Kidney (tissue), 13 donors: ENCODE measurements at regions not wholly inside any gene's neighbourhood (a gene's known extent, or its start where the extent isn't known, plus 50 kb on each side); places are given as distances from the start of the nearest gene placed in this dataset.

Source experiments
- DNase-seq, 5 donors: peaks; one replicate each; pipeline ENCODE4 v3.0.0-alpha.2; 2013 to 2020
- FAIRE-seq: peaks from 2 replicates; lab custom pipeline; 2012; peaks lifted over from hg19 to GRCh38; lab: Jason Lieb, UNC
- H3K27ac ChIP-seq, 2 donors: one replicate each; pipeline ENCODE4 v1.7.0; 2013; ENCODE audit warnings: low read depth in 2 of 2, low read length in 2 of 2, inconsistent platforms in 1 of 2
- H3K27me3 ChIP-seq: one replicate; pipeline ENCODE4 v1.7.1; 2013; ENCODE audit warnings: low read length, inconsistent platforms; ENCODE audit not compliant: control insufficient read depth, insufficient read depth
- H3K36me3 ChIP-seq, 3 donors: one replicate each; pipeline versions ENCODE4 v1.7.0 to v1.7.1; 2013; ENCODE audit warnings: low read length in 3 of 3, control low read depth in 1 of 3, inconsistent platforms in 1 of 3; ENCODE audit not compliant: insufficient read depth in 3 of 3, control insufficient read depth in 2 of 3
- H3K4me1 ChIP-seq, 3 donors: one replicate each; pipeline versions ENCODE4 v1.7.0 to v1.7.1; 2013; ENCODE audit warnings: low read length in 3 of 3, inconsistent platforms in 1 of 3, low read depth in 1 of 3; ENCODE audit not compliant: control insufficient read depth in 2 of 3, insufficient read depth in 2 of 3
- H3K4me3 ChIP-seq, 3 donors: one replicate each; pipeline versions ENCODE4 v1.7.0 to v1.8.1; 2013; ENCODE audit warnings: low read length in 3 of 3, control low read depth in 1 of 3, inconsistent platforms in 1 of 3
- H3K9ac ChIP-seq, 3 donors: one replicate each; pipeline versions ENCODE4 v1.7.0 to v1.7.1; 2013; ENCODE audit warnings: low read length in 3 of 3, control low read depth in 1 of 3, inconsistent platforms in 1 of 3
- H3K9me3 ChIP-seq, 3 donors: one replicate each; pipeline versions ENCODE4 v1.7.0 to v1.7.1; 2013; ENCODE audit warnings: low read length in 3 of 3, control low read depth in 1 of 3, inconsistent platforms in 1 of 3; ENCODE audit not compliant: control insufficient read depth in 2 of 3, insufficient read depth in 1 of 3
- CTCF ChIP-seq: IDR thresholded peaks from 3 replicates; pipeline ENCODE4 v1.5.1; 2012; ENCODE audit warnings: mild to moderate bottlenecking, moderate library complexity, borderline replicate concordance; ENCODE audit not compliant: insufficient read depth; ENCODE audit errors: extremely low read depth
- intact Hi-C: fragments of 100-400 bp; cut with DNase I; formaldehyde crosslinking; loops from one replicate; pipeline ENCODE4 v1.11.1; 2022
- donor health status: control.
- donor health status: control.
- donor health status: control.
- donor health status: control.
- donor health status: control.
- donor health status: DM: yes; HTN: yes; CAD: no.
- donor health status: Normal renal cell carcinoma (clear cell type).

GRCh38 chr3:178054471-178054870 lies 481.8 kb upstream of the KCNMB2 start:
- no peak for FAIRE-seq
- Histone ChIP-seq H3K36me3 (no peaks in the 10 kb centered on the region), H3K4me1 (peaks cover 0 to 2% (median 0%) of the 10 kb centered on the region in 3 donors), H3K9me3 (no peaks in the 10 kb centered on the region), H3K27me3 (no peaks in the 10 kb centered on the region), H3K9ac (no peak overlapping the region), H3K27ac (no peak overlapping the region), H3K4me3 (no peak overlapping the region)
- no peak for DNase-seq
- intact Hi-C loops = no loop called here
- no peak for TF ChIP-seq CTCF

- no peak overlapping the region for H3K9ac ChIP-seq
- H3K27ac ChIP-seq = no peak overlapping the region
- DNase-seq (no peak), FAIRE-seq (no peak)
- TF ChIP-seq CTCF = no peak
- intact Hi-C loops = no loop called here
- no peaks in the 10 kb centered on the region for H3K27me3 ChIP-seq
- H3K9me3 ChIP-seq = no peaks in the 10 kb centered on the region
- no peak overlapping the region for H3K4me3 ChIP-seq
- H3K36me3 ChIP-seq = no peaks in the 10 kb centered on the region
- peaks cover 0 to 4% (median 2%) of the 10 kb centered on the region in 3 donors for H3K4me1 ChIP-seq
Measured at GRCh38 chr3:178055939-178056338, 480.3 kb upstream of the KCNMB2 start.

GRCh38 chr3:178056868-178057267 lies 479.4 kb upstream of the KCNMB2 start:
- FAIRE-seq (no peak), DNase-seq (no peak)
- Histone ChIP-seq H3K27ac (no peak overlapping the region), H3K36me3 (no peaks in the 10 kb centered on the region), H3K4me1 (peaks cover 0 to 4% (median 2%) of the 10 kb centered on the region in 3 donors), H3K9ac (no peak overlapping the region), H3K27me3 (no peaks in the 10 kb centered on the region), H3K9me3 (no peaks in the 10 kb centered on the region), H3K4me3 (no peak overlapping the region)
- no peak for TF ChIP-seq CTCF
- intact Hi-C loops = no loop called here

- intact Hi-C loops = no loop called here
- no peak for FAIRE-seq
- Histone ChIP-seq H3K36me3 (no peaks in the 10 kb centered on the region), H3K27me3 (no peaks in the 10 kb centered on the region), H3K4me3 (no peak overlapping the region), H3K9ac (no peak overlapping the region), H3K9me3 (no peaks in the 10 kb centered on the region), H3K4me1 (peaks cover 0 to 4% (median 2%) of the 10 kb centered on the region in 3 donors), H3K27ac (no peak overlapping the region)
- DNase-seq = no peak
- no peak for TF ChIP-seq CTCF
Measured at GRCh38 chr3:178058629-178059028, 477.6 kb upstream of the KCNMB2 start.
